Left lung (tissue), 4 donors: ENCODE measurements at regions not wholly inside any gene's neighbourhood (a gene's known extent, or its start where the extent isn't known, plus 50 kb on each side); places are given as distances from the start of the nearest gene placed in this dataset.

Experiments used
- ATAC-seq: fragments of 200-7000 bp; cut with Tn5 transposase; one replicate; pipeline ENCODE4 v1.9.1; 2020; ENCODE audit warnings: moderate library complexity
- DNase-seq, 4 donors: peaks; one replicate each; pipeline ENCODE4 v3.0.0-alpha.2; 2013 to 2020
- H3K27ac ChIP-seq, 2 donors: fragments of 200-600 bp; sonication (generic) in 1 of 2; one replicate each; pipeline versions ENCODE4 v1.5.0 to v1.8.0; 2020 to 2021
- H3K27me3 ChIP-seq, 2 donors: fragments of 200-600 bp; sonication (generic) in 1 of 2; one replicate each; pipeline versions ENCODE4 v1.5.0 to v1.8.0; 2020 to 2021
- H3K36me3 ChIP-seq, 2 donors: fragments of 200-600 bp; sonication (generic) in 1 of 2; one replicate each; pipeline versions ENCODE4 v1.5.0 to v1.8.0; 2020 to 2021
- H3K4me1 ChIP-seq, 2 donors: fragments of 200-600 bp; one replicate each; pipeline ENCODE4 v1.8.0; 2021
- H3K4me3 ChIP-seq, 2 donors: fragments of 200-600 bp; sonication (generic) in 1 of 2; one replicate each; pipeline versions ENCODE4 v1.5.0 to v1.8.0; 2020 to 2021; ENCODE audit warnings: mild to moderate bottlenecking in 1 of 2
- H3K9me3 ChIP-seq, 2 donors: fragments of 200-600 bp; sonication (generic) in 1 of 2; one replicate each; pipeline versions ENCODE4 v1.5.0 to v1.8.0; 2020 to 2021
- intact Hi-C, 2 donors: fragments of 100-400 bp; cut with DNase I; formaldehyde crosslinking; loops; one replicate each; pipeline versions ENCODE4 v1.11.2 to v1.14.2; 2022
- TF ChIP-seq, protein P1 (sequence below), 2 donors: fragments of 200-600 bp; sonication (generic) in 1 of 2; IDR thresholded peaks; one replicate each; pipeline versions ENCODE4 v1.5.0 to v1.8.0; 2021; ENCODE audit warnings: antibody characterized with exemption in 2 of 2
- donor health status: DM: no; HTN: yes; CAD: no.
- donor health status: DM: no; HTN: no; CAD: no.

DNA sequence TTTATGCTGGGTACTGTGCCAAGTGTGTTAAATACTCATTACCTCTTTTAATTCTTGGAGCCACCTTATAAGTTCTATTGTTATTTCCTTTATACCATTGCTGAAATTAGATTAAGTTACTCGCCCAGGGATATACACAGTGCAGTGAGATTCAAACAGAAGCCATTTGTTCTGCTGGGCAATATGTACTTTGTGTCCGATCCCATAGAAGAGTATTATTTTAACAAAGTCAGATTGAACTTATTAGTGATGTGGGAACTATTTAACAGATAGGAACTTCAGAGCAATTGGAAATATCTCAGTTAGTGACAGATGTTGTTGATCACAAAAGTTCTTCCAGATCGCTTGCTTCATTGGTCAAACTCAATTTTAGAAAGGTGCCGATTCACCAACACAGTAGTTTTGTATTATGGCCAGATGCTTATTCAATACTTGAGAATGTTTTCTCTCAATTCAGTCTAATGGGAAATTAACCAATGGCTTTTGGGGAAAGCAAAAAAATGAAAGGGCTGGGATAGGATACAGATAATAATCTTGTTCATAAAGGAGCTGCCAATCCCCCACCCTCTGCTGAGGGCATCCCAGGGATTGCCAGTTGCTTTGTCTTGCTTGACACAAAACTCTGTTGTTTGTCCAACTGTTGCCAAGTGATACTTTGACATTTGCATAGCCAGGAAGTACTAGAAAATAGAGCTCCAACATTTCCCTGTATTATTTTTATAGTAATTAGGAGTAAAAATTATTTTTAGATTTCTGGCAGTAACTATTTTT is 94.8 kb upstream of the SEMA6A start:
- DNase-seq (peak in 1 of 4 donors; percentile 28), ATAC-seq (no peak)
- H3K4me3 ChIP-seq: no peak overlapping the region
- no peaks in the 10 kb centered on the region for H3K27me3 ChIP-seq
- H3K27ac ChIP-seq: no peak overlapping the region
- no peaks in the 10 kb centered on the region for H3K4me1 ChIP-seq
- TF ChIP-seq, protein P1, sequence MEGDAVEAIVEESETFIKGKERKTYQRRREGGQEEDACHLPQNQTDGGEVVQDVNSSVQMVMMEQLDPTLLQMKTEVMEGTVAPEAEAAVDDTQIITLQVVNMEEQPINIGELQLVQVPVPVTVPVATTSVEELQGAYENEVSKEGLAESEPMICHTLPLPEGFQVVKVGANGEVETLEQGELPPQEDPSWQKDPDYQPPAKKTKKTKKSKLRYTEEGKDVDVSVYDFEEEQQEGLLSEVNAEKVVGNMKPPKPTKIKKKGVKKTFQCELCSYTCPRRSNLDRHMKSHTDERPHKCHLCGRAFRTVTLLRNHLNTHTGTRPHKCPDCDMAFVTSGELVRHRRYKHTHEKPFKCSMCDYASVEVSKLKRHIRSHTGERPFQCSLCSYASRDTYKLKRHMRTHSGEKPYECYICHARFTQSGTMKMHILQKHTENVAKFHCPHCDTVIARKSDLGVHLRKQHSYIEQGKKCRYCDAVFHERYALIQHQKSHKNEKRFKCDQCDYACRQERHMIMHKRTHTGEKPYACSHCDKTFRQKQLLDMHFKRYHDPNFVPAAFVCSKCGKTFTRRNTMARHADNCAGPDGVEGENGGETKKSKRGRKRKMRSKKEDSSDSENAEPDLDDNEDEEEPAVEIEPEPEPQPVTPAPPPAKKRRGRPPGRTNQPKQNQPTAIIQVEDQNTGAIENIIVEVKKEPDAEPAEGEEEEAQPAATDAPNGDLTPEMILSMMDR (IDR thresholded peaks at IDR 0.05): no peak
- intact Hi-C loops: no loop called here
- H3K9me3 ChIP-seq: no peaks in the 10 kb centered on the region
- no peaks in the 10 kb centered on the region for H3K36me3 ChIP-seq

GRCh38 chr5:116668390-116668789 is 93.8 kb upstream of the SEMA6A start:
- Histone ChIP-seq H3K4me3 (no peak overlapping the region), H3K27me3 (no peaks in the 10 kb centered on the region), H3K27ac (no peak overlapping the region), H3K9me3 (no peaks in the 10 kb centered on the region), H3K36me3 (no peaks in the 10 kb centered on the region), H3K4me1 (no peaks in the 10 kb centered on the region)
- ATAC-seq (no peak), DNase-seq (no peak)
- intact Hi-C loops: no loop called here
- TF ChIP-seq, protein P1 (IDR thresholded peaks at IDR 0.05): no peak

DNA sequence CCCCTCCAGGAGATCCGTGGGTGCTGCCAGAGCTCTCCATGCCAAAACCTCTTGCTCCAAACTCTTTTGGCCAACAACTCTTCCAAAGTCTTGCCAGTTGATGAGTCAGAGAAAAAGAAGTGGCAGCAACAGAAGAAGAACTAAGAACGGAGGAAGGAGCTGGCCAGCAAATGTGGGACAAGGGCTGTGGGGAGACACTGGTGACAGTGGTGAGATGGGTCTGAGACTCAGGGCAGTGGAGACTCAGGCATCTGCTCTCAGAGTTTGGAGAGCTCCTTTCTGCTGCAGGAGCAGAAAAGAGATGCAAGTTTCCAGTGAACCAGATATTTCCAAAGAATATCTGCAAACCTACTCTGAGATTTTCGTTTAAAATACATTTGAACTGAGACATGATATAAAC is 92.3 kb upstream of the SEMA6A start:
- TF ChIP-seq, protein P1 (IDR thresholded peaks at IDR 0.05): no peak
- intact Hi-C loops: no loop called here
- Histone ChIP-seq H3K9me3 (peaks cover 0 to 3% of the 10 kb centered on the region in 2 donors), H3K4me1 (no peaks in the 10 kb centered on the region), H3K4me3 (no peak overlapping the region), H3K27me3 (no peaks in the 10 kb centered on the region), H3K36me3 (no peaks in the 10 kb centered on the region), H3K27ac (no peak overlapping the region)
- no peak for DNase-seq
- ATAC-seq: no peak

GRCh38 chr5:116664988-116665387 is 90.4 kb upstream of the SEMA6A start:
- TF ChIP-seq, protein P1 (IDR thresholded peaks at IDR 0.05): no peak
- Histone ChIP-seq H3K4me1 (no peaks in the 10 kb centered on the region), H3K27ac (no peak overlapping the region), H3K4me3 (no peak overlapping the region), H3K9me3 (peaks cover 0 to 22% of the 10 kb centered on the region in 2 donors), H3K27me3 (no peaks in the 10 kb centered on the region), H3K36me3 (no peaks in the 10 kb centered on the region)
- DNase-seq: no peak
- no peak for ATAC-seq
- intact Hi-C loops: no loop called here

DNA sequence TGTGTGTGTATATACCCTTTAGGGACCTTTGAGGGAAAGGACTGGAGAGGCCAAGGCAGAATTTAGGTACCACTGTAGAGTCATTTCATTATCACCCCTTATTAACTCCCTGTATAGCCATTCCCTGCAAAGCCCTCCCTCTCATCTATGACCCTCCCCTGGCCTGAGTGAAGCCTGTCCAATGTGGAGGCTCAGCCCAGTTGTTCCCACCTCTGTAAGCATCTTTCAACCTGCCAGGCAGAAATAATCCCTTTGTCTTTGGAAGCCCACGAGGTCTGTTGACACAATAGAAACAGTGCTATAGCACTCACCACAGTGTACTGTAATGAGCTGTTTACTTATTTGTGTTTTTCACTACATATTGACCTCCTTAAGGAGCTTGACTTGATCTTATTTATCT is 88.5 kb upstream of the SEMA6A start:
- ATAC-seq: no peak
- peaks cover 0 to 24% of the 10 kb centered on the region in 2 donors for H3K9me3 ChIP-seq
- intact Hi-C loops: no loop called here
- no peak for DNase-seq
- no peak overlapping the region for H3K27ac ChIP-seq
- no peaks in the 10 kb centered on the region for H3K4me1 ChIP-seq
- H3K27me3 ChIP-seq: no peaks in the 10 kb centered on the region
- TF ChIP-seq, protein P1 (IDR thresholded peaks at IDR 0.05): no peak
- no peak overlapping the region for H3K4me3 ChIP-seq
- H3K36me3 ChIP-seq: no peaks in the 10 kb centered on the region
